ENCODE measurements at regions not wholly inside any gene's neighbourhood (a gene's known extent, or its start where the extent isn't known, plus 50 kb on each side); places are given as distances from the start of the nearest gene placed in this dataset.

GRCh38 chr6:133159255-133159795, 81.8 kb upstream of the EYA4 start:
- TF ChIP-seq REST (IDR thresholded peaks at IDR 0.05; ENCODE audit: insufficient read depth in 1 of 2, low read depth in 2 of 2, low read length in 2 of 2) (no peak), TAF1 (IDR thresholded peaks at IDR 0.05; ENCODE audit: borderline replicate concordance, insufficient read depth, low read length) (no peak), POLR2AphosphoS5 (IDR thresholded peaks at IDR 0.05; ENCODE audit: low read depth, low read length) (no peak)
